Natural killer cell treated with Interleukin-12 subunit alpha and Interleukin-12 subunit beta and Interleukin-15 and Interleukin-18, amount 100 ng/mL, for 72 hours (primary cell): ENCODE measurements at regions not wholly inside any gene's neighbourhood (a gene's known extent, or its start where the extent isn't known, plus 50 kb on each side); places are given as distances from the start of the nearest gene placed in this dataset.

Experiments used
- ATAC-seq, 2 donors: fragments of 150-1000 bp; cut with Tn5 transposase in 1 of 2; sonication (Bioruptor Pico), chemical (Tn5 transposase) in 1 of 2; 2 replicates each; pipeline ENCODE4 v1.10.0; 2021
- DNase-seq: peaks from one replicate; pipeline ENCODE4 v3.0.0; 2022; ENCODE audit warnings: low spot score
- H3K27ac Mint-ChIP-seq, 2 donors: 1 replicate in 1 of 2; 2 replicates in 1 of 2; pipeline ENCODE4 v1.8.0; 2022; ENCODE audit warnings: mixed read lengths in 2 of 2, mild to moderate bottlenecking in 1 of 2, moderate library complexity in 1 of 2
- H3K27me3 Mint-ChIP-seq, 2 donors: 1 replicate in 1 of 2; 2 replicates in 1 of 2; pipeline ENCODE4 v1.8.0; 2022; ENCODE audit warnings: mixed read lengths in 2 of 2
- H3K36me3 Mint-ChIP-seq: one replicate; pipeline ENCODE4 v1.8.0; 2022; ENCODE audit warnings: mixed read lengths
- H3K4me1 Mint-ChIP-seq, 2 donors: 1 replicate in 1 of 2; 2 replicates in 1 of 2; pipeline ENCODE4 v1.8.0; 2022; ENCODE audit warnings: low read depth in 2 of 2, mixed read lengths in 2 of 2, mild to moderate bottlenecking in 1 of 2
- H3K4me3 Mint-ChIP-seq: one replicate; pipeline ENCODE4 v1.8.0; 2022; ENCODE audit warnings: mixed read lengths
- H3K9me3 Mint-ChIP-seq: 2 replicates; pipeline ENCODE4 v1.8.0; 2022; ENCODE audit warnings: mixed read lengths

DNA sequence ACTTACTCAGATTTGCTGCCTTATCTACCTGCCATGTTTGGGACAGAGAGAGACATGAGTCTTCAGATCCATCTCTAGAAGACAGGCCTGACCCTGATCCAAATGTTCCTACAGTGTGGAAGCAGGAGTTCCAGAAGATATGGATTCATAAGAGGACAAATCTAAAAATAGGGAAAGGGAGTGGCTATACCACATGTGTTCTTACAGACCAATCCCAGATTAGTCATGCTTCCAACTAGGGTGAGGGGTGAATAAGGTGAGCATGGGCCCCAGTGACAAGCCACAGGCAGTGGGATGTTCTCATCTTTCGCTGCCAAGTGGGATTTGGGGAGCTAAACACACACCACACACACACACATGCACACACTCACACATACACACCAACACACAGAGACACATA lies 670.7 kb upstream of the CITED2 start:
- Mint-ChIP-seq H3K9me3 (no peaks in the 10 kb centered on the region), H3K4me3 (no peak overlapping the region), H3K4me1 (peaks cover 11 to 21% of the 10 kb centered on the region in 2 donors), H3K27ac (no peak overlapping the region), H3K36me3 (no peaks in the 10 kb centered on the region), H3K27me3 (peaks cover 0 to 2% of the 10 kb centered on the region in 2 donors)
- DNase-seq, result no peak
- no peak for ATAC-seq

DNA sequence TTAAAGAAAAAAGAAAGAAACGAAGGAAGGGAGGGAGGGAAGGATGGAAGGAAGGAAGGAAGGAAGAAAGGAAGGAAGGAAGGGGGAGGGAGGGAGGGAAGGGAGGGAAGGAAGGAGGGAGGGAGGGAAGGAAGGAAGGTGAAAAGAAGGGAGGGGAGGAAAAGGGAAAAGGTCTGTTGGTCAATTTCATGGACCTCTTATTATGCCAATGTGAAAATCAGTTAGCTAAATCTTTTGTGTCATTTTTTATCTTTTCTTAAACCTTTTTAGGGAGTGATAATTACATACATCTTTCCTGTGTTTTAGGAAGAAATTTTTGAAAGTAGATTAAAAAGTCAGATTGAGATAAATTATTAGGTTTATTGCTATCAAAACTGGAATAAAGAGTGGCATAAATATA lies 670.2 kb upstream of the CITED2 start:
- Mint-ChIP-seq H3K27ac (peak overlapping the region in 1 of 2 donors; percentile 75), H3K4me3 (no peak overlapping the region), H3K9me3 (no peaks in the 10 kb centered on the region), H3K4me1 (peaks cover 11 to 21% of the 10 kb centered on the region in 2 donors), H3K36me3 (no peaks in the 10 kb centered on the region), H3K27me3 (peaks cover 0 to 2% of the 10 kb centered on the region in 2 donors)
- ATAC-seq (no peak), DNase-seq (no peak)

DNA sequence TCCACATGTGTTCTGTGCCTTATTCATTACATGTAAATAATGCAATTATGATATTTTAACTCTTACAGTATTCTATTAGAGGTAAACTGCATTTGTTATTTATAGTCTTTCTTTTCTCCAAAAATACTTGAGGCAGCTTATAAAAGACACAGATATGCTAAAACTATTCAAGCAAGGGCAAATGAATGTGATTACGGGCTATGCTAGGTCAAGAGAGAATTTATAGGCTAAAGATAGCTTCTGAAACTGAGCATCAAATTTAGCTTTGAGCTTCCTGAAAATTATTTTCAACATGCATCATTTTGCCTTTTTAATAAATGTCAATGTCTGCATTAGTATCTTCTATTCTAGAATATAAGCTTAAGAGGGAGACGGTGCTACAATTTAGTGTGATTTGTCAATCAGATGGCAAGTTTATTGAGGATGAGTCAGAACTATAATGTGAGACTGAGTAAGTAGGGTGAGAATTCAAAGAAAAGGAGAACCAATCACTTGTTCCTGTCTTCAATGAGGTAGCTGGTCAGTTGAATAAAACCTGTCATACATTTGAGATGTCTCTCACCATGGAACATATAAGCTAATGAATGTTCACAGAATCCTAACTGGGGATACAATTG lies 669.4 kb upstream of the CITED2 start:
- Mint-ChIP-seq H3K4me3 (peak overlapping the region; percentile 2), H3K9me3 (no peaks in the 10 kb centered on the region), H3K27ac (peak overlapping the region; percentile 39 to 75), H3K36me3 (no peaks in the 10 kb centered on the region), H3K4me1 (peaks cover 11 to 21% of the 10 kb centered on the region in 2 donors), H3K27me3 (no peaks in the 10 kb centered on the region)
- ATAC-seq (peak; percentile 70 to 83), DNase-seq (no peak)

DNA sequence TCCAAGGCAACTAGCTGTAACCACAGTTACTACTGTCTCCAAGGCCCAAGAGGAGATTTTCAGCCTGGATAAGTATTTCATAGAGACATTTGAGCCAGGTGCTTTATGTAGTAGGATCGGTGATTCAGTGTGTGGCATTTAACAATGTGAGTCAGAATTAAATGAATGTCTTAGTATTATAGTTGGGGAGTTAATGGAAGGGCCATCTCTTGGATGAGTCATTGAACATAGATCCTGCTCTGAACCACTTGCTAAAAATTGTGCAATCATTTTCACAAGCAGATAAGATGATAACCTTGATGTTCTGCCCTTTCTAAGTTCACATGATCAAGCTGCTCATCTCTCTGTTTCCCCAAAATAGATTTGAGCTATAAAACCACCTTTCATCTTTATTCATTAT lies 668.9 kb upstream of the CITED2 start:
- H3K4me3 Mint-ChIP-seq, result peak overlapping the region; percentile 2
- no peaks in the 10 kb centered on the region for H3K9me3 Mint-ChIP-seq
- peaks cover 11 to 21% of the 10 kb centered on the region in 2 donors for H3K4me1 Mint-ChIP-seq
- ATAC-seq (peak; percentile 88 to 89), DNase-seq (no peak)
- H3K27me3 Mint-ChIP-seq, result no peaks in the 10 kb centered on the region
- H3K36me3 Mint-ChIP-seq, result no peaks in the 10 kb centered on the region
- peak overlapping the region; percentile 39 to 75 for H3K27ac Mint-ChIP-seq

DNA sequence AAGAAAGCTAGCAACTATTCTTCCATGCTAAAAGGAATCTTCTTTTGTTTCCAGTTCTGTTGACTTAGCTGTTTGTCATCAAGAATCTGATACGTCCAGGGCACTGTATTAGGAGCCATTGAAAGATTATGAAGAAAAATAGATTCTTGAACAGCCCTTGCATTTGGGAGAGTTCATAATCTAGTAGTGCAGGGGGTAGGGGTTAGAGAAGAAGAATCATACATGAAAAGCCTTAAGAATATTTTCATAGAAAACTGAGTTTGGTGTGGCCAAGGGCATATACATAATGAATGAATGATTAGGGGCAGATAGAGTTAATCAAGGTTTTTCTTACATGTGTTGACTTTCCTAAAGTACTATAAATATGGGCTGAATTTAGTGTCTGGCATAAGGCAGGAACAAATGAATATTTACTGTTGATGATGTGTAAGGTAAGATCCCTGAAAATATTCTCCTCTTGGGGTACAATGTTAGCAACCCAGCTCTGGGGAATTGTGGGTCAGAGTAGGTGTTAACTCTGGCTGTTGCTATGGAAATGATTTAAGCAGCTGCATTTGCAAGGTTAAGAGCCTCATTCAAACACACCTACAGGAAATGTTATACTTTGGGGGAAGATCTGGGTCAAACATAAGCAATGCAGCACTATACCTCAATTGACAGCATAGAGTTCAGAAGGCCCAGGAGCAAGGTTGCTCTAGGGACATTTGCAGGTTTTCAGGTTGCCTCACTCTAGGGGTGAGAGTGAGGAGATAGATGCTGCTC lies 667.3 kb upstream of the CITED2 start:
- DNase-seq (no peak), ATAC-seq (no peak)
- Mint-ChIP-seq H3K36me3 (no peaks in the 10 kb centered on the region), H3K4me3 (no peak overlapping the region), H3K9me3 (no peaks in the 10 kb centered on the region), H3K27ac (no peak overlapping the region), H3K4me1 (peaks cover 11 to 21% of the 10 kb centered on the region in 2 donors), H3K27me3 (no peaks in the 10 kb centered on the region)

DNA sequence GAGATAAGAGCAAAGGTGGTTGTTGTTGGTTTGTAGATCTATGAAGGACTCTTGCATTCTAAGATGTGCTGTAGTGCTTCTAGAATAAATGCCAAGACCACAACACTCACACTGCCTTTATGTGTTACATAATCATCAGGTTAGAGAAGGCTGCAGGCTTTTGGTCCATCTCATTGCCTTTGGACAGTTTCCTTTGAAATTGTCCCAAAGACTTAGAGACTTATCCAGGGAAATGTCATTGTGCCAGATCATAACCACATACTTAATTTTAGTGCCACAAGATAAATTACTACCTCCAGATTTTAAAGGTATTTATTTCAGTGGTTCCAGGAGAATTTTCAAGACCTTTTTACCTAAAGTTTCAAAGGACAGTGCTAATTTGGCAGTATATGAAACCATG lies 666.6 kb upstream of the CITED2 start:
- ATAC-seq, result no peak
- no peak for DNase-seq
- Mint-ChIP-seq H3K4me3 (no peak overlapping the region), H3K9me3 (no peaks in the 10 kb centered on the region), H3K27ac (no peak overlapping the region), H3K4me1 (peaks cover 11 to 21% of the 10 kb centered on the region in 2 donors), H3K27me3 (no peaks in the 10 kb centered on the region), H3K36me3 (no peaks in the 10 kb centered on the region)

DNA sequence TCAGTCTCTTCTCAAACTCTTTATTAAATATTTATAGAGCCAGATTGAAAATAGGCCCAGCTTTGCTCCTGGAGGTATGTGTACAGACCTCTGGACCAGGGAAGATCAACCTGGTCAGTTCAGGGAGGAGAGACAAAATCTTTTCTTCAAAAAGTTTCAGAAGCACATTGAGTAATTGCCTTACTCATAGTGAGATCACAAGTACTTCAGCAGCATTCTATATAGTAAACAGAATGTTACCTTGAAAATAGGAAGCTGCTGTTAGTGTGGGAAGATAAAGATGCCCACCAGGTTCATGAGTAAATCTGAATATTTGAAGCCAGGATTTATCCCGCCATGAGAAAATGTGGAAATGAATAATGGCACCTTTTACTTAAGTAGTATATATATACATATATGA lies 665.9 kb upstream of the CITED2 start:
- Mint-ChIP-seq H3K4me1 (peaks cover 11 to 21% of the 10 kb centered on the region in 2 donors), H3K36me3 (no peaks in the 10 kb centered on the region), H3K27ac (no peak overlapping the region), H3K9me3 (no peaks in the 10 kb centered on the region), H3K4me3 (no peak overlapping the region), H3K27me3 (no peaks in the 10 kb centered on the region)
- ATAC-seq (peak in 1 of 2 donors; percentile 45), DNase-seq (no peak)

DNA sequence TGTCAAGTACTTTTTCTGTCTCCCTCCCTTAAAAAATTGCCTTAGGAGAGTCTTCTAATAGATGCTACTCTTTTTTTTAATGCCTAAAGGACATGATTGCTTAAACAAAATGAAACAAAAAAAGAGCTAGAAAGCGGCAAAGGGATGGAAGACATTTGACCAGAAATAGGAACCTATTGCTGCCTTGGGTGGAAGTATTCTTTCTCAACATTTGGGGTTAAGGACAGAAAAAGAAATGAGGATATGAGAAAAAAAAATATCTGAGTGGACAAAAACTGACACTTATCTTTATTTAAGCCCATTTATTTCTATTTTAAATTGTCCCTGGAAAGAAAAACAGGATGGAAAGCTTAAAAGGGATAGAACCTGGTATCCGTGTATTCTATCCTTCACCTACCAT lies 664.9 kb upstream of the CITED2 start:
- H3K4me3 Mint-ChIP-seq, result no peak overlapping the region

DNA sequence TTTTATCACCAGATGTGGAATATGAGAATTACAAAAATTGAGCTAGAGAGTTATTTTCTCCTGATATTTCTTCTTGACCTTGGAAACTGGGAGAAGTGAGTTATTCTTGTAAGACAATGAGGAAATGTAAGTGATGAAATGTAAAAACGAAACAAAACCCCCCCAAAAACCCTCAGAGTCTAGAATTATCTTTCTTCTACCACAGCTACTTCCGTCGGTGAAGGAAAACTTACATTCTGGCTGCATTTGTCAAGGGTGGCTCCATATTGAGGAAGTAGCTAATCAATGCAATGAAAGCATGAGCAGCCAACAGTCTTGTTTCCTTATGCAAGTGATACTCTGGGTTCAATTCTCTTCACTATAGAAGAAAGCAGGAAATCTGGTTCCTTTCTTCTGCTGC lies 661.7 kb upstream of the CITED2 start:
- no peak overlapping the region for H3K27ac Mint-ChIP-seq
- no peaks in the 10 kb centered on the region for H3K9me3 Mint-ChIP-seq
- no peaks in the 10 kb centered on the region for H3K36me3 Mint-ChIP-seq
- H3K4me3 Mint-ChIP-seq, result no peak overlapping the region
- H3K27me3 Mint-ChIP-seq, result no peaks in the 10 kb centered on the region
- H3K4me1 Mint-ChIP-seq, result peaks cover 0 to 5% of the 10 kb centered on the region in 2 donors
- DNase-seq, result no peak
- ATAC-seq, result no peak

More for the DNA sequence above, 664.9 kb upstream of the CITED2 start:
- no peaks in the 10 kb centered on the region for H3K27me3 Mint-ChIP-seq
- H3K4me1 Mint-ChIP-seq, result peaks cover 11 to 21% of the 10 kb centered on the region in 2 donors
- no peaks in the 10 kb centered on the region for H3K36me3 Mint-ChIP-seq
- H3K9me3 Mint-ChIP-seq, result no peaks in the 10 kb centered on the region
- no peak for ATAC-seq
- DNase-seq, result no peak
- no peak overlapping the region for H3K27ac Mint-ChIP-seq

DNA sequence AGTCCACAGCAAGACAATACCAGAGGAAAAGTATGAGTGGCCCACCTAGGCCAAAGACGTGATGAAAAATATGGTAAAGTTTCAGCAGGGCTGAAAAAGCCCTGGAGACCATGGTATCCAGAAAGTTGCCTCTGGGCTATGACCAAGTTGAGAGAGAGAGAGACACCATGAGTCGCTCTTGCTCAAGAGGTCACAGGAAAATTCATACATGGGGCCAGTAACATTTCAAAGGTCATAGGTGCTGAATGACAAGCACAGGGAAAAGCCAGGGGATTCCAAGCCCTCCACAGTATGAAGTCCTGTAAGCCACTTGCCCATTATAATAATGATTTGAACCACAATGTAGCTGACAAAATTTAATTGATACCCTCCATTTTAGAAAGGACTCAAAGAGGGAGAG lies 657.7 kb upstream of the CITED2 start:
- ATAC-seq (no peak), DNase-seq (no peak)
- Mint-ChIP-seq H3K27ac (no peak overlapping the region), H3K27me3 (peaks cover 3 to 4% of the 10 kb centered on the region in 2 donors), H3K4me1 (peaks cover 0 to 2% of the 10 kb centered on the region in 2 donors), H3K36me3 (peaks cover 7% of the 10 kb centered on the region), H3K4me3 (no peak overlapping the region), H3K9me3 (peaks cover 5% of the 10 kb centered on the region)

DNA sequence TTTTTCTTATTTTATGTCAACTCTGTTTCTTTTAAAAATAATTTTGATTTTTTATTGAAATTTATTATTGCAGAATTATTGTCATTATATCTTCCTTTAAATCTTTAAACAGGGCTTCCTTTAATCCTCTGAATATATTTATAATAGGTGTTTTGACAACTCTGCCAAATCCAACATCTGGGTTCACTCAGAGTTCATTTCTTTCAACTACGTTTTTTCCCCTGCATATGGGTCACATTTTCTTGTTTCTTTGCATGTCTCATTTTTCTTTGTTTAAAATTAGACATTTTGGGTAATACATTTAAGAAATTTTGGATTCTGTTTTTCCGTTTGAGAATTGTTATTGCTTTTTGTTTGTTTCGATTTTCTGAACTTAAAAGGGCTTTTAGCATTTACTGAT lies 655.1 kb upstream of the CITED2 start:
- no peak for ATAC-seq
- peaks cover 0 to 4% of the 10 kb centered on the region in 2 donors for H3K4me1 Mint-ChIP-seq
- peaks cover 3 to 5% of the 10 kb centered on the region in 2 donors for H3K27me3 Mint-ChIP-seq
- no peak overlapping the region for H3K27ac Mint-ChIP-seq
- no peak overlapping the region for H3K4me3 Mint-ChIP-seq
- peaks cover 7% of the 10 kb centered on the region for H3K36me3 Mint-ChIP-seq
- DNase-seq, result no peak
- peaks cover 7% of the 10 kb centered on the region for H3K9me3 Mint-ChIP-seq

DNA sequence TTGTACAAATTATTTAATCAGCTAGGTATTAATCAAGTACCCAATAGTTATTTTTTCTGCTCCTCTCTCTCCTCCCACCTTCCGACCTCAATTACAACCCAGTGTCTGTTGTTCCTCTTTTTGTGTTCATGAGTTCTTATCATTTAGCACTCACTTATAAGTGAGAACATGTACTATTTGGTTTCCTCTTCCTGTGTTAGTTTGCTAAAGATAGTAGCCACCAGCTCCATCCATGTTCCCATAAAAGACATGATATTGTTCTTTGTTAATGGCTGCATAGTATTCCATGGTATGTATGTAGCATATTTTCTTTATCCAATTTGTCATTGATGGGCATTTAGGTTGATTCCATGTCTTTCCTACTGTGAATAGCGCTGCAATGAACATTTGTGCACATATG lies 652.8 kb upstream of the CITED2 start:
- no peak for ATAC-seq
- Mint-ChIP-seq H3K27me3 (peaks cover 3 to 5% of the 10 kb centered on the region in 2 donors), H3K9me3 (peaks cover 7% of the 10 kb centered on the region), H3K36me3 (peaks cover 7% of the 10 kb centered on the region), H3K4me3 (no peak overlapping the region), H3K27ac (no peak overlapping the region), H3K4me1 (peaks cover 0 to 4% of the 10 kb centered on the region in 2 donors)
- DNase-seq, result no peak

DNA sequence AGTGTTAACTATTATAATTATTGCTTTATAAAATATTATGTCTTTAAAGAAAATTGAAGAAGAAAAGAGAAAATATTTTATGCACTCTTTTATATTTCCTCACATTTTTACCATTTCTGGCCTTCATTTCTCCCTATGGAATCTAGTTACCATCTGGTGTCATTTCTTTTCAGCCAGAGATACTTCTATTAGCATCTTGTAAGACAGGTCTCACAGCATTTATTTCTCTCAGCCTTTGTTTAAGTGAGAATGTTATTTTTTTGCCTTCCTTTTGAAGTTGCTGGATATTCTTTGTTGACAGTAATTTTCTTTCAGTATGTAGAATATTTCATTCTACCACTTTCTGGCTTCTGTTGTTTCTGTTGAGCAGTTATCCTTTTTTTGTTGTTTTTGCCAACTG lies 652.1 kb upstream of the CITED2 start:
- Mint-ChIP-seq H3K27ac (no peak overlapping the region), H3K4me3 (no peak overlapping the region), H3K4me1 (peaks cover 0 to 4% of the 10 kb centered on the region in 2 donors), H3K36me3 (peaks cover 7% of the 10 kb centered on the region), H3K27me3 (peaks cover 3 to 5% of the 10 kb centered on the region in 2 donors), H3K9me3 (peaks cover 7% of the 10 kb centered on the region)
- ATAC-seq (no peak), DNase-seq (no peak)

DNA sequence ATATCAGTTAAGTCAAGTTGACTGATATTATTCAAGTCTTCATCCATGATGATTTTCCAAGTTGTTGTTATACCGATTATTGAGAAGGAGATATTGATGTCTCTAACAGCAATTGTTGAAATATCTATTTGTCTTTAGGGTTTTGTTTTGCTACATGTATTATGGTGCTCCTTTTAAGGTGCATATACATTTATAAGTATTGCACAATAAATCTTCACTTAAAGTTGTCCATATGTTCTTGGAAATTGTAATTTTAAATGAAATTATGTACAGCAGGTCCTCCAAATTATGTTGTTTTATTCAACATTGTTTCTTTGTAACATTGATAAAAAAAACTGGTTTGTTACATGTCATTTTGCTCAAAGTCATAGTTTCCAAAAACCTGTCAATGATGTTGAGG lies 650.7 kb upstream of the CITED2 start:
- Mint-ChIP-seq H3K36me3 (peaks cover 15% of the 10 kb centered on the region), H3K4me3 (no peak overlapping the region), H3K4me1 (peaks cover 0 to 4% of the 10 kb centered on the region in 2 donors), H3K27me3 (peaks cover 3 to 5% of the 10 kb centered on the region in 2 donors), H3K27ac (no peak overlapping the region), H3K9me3 (peaks cover 11% of the 10 kb centered on the region)
- no peak for ATAC-seq
- no peak for DNase-seq
